Suppressor macrophage (primary cell): ENCODE measurements at regions not wholly inside any gene's neighbourhood (a gene's known extent, or its start where the extent isn't known, plus 50 kb on each side); places are given as distances from the start of the nearest gene placed in this dataset.
"Not testable (repeated sequence)": the region's sequence is repeated elsewhere in the genome, so short reads cannot be mapped to it uniquely, and the experiment has no call there.

ENCODE experiments used
- DNase-seq, 4 experiments: peaks; one replicate each; pipeline ENCODE4 v3.0.0-alpha.2; 2020 to 2022

- DNase-seq = no peak
Observed at GRCh38 chr5:90338712-90339372, 70.7 kb downstream of the CETN3 start.

- DNase-seq = no peak
Observed at GRCh38 chr5:90337449-90338052, 72.0 kb downstream of the CETN3 start.

GRCh38 chr5:90336752-90337151 lies 72.8 kb downstream of the CETN3 start:
- DNase-seq = no peak

GRCh38 chr5:90334741-90335140 lies 74.8 kb downstream of the CETN3 start:
- DNase-seq = no peak

GRCh38 chr5:90329911-90330310 lies 79.6 kb downstream of the CETN3 start:
- no peak for DNase-seq

- no peak for DNase-seq
Observed at GRCh38 chr5:90326995-90327394, 82.6 kb downstream of the CETN3 start.

- no peak for DNase-seq
Observed at GRCh38 chr5:90325093-90325492, 84.5 kb downstream of the CETN3 start.

GRCh38 chr5:90320348-90320747 lies 89.2 kb downstream of the CETN3 start:
- DNase-seq = not testable (repeated sequence)

GRCh38 chr5:90312027-90312426 lies 97.5 kb downstream of the CETN3 start:
- DNase-seq = no peak

GRCh38 chr5:90311401-90311800 lies 98.2 kb downstream of the CETN3 start:
- DNase-seq = no peak

GRCh38 chr5:90308787-90309585 lies 100.6 kb downstream of the CETN3 start:
- no peak for DNase-seq

GRCh38 chr5:90307782-90308181 lies 101.8 kb downstream of the CETN3 start:
- DNase-seq = no peak

- DNase-seq = no peak
Observed at GRCh38 chr5:90307322-90307721, 102.2 kb downstream of the CETN3 start.

GRCh38 chr5:90306613-90307012 lies 102.9 kb downstream of the CETN3 start:
- DNase-seq = no peak

GRCh38 chr5:90305041-90305720 lies 104.4 kb downstream of the CETN3 start:
- DNase-seq = no peak

- no peak for DNase-seq
Observed at GRCh38 chr5:90301248-90301647, 108.3 kb downstream of the CETN3 start.

GRCh38 chr5:90297045-90297764 lies 112.4 kb downstream of the CETN3 start:
- no peak for DNase-seq

GRCh38 chr5:90294604-90295003 lies 115.0 kb downstream of the CETN3 start:
- no peak for DNase-seq

GRCh38 chr5:90293931-90294330 lies 115.6 kb downstream of the CETN3 start:
- no peak for DNase-seq

GRCh38 chr5:90290648-90291047 lies 118.9 kb downstream of the CETN3 start:
- DNase-seq = no peak

GRCh38 chr5:90289837-90290236 lies 119.7 kb downstream of the CETN3 start:
- DNase-seq = no peak

GRCh38 chr5:90287036-90287435 lies 122.5 kb downstream of the CETN3 start:
- no peak for DNase-seq

GRCh38 chr5:90285581-90285980 lies 124.0 kb downstream of the CETN3 start:
- no peak for DNase-seq
